RWPE1 (cell line): ENCODE measurements at regions not wholly inside any gene's neighbourhood (a gene's known extent, or its start where the extent isn't known, plus 50 kb on each side); places are given as distances from the start of the nearest gene placed in this dataset.
A peak's percentile ranks its signal among the peaks of the same experiment; 100 is the strongest.

Experiments used
- CTCF ChIA-PET: fragments of 350-600 bp; sonication (Branson Sonifier 250); formaldehyde crosslinking; extraction: SDS; loops from one replicate; lab custom pipeline; 2021; lab: Yijun Ruan, JAX
- POLR2A ChIA-PET: fragments of 400-600 bp; formaldehyde crosslinking; extraction: SDS; loops from one replicate; lab custom pipeline; 2020; ENCODE audit warnings: antibody characterized with exemption; ENCODE audit not compliant: low non-redundant PET; lab: Yijun Ruan, JAX
- DNase-seq: peaks from one replicate; pipeline ENCODE4 v3.0.0; 2012; ENCODE audit warnings: low spot score
- H3K27ac ChIP-seq: fragments of 450-650 bp; 2 replicates; pipeline ENCODE4 v1.5.1; 2017
- CTCF ChIP-seq: fragments of 450-650 bp; conservative IDR thresholded peaks from 2 replicates; pipeline ENCODE4 v1.5.1; 2017; ENCODE audit warnings: low read depth, mild to moderate bottlenecking

GRCh38 chr2:67854798-67855197 is 208.0 kb downstream of the C1D start:
- POLR2A ChIA-PET: no interaction called here
- TF ChIP-seq CTCF: no peak
- DNase-seq: no peak
- H3K27ac ChIP-seq: no peak overlapping the region
- CTCF ChIA-PET: interaction anchor here (1.2 kb wide), 1 partner anchor 8 kb away, joined by 7 read pairs; no protein-coding TSS in a partner anchor

DNA sequence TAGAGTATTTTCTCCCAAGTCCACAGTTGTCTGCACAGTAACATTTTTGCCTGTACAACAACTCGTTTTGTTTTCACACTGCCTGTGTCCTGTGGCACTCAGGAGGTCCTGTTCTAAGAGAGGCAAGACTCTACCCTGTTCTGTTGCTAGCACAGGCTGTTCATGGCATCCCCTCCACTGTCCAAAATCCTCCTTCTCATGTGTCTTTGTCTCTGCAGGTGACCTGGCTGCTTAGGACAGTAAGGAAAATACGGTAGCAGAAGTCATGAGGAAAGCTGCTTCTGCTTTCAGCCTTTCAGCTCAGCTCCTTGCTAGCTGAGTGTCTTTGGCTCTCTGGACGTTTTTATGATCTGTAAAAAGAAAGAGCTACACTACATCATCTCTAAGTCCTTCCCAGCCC is 205.9 kb downstream of the C1D start:
- no peak overlapping the region for H3K27ac ChIP-seq
- ChIA-PET POLR2A (no interaction called here), CTCF (interaction anchor here (1.2 kb wide), 1 partner anchor 174 kb away, joined by 3 read pairs; no protein-coding TSS in a partner anchor)
- no peak for DNase-seq
- no peak for TF ChIP-seq CTCF

GRCh38 chr2:67857836-67858235 is 205.0 kb downstream of the C1D start:
- CTCF ChIA-PET: interaction anchor here (1.2 kb wide), 1 partner anchor 173 kb away, joined by 3 read pairs; no protein-coding TSS in a partner anchor
- no peak for DNase-seq
- POLR2A ChIA-PET: no interaction called here
- TF ChIP-seq CTCF: no peak
- no peak overlapping the region for H3K27ac ChIP-seq

DNA sequence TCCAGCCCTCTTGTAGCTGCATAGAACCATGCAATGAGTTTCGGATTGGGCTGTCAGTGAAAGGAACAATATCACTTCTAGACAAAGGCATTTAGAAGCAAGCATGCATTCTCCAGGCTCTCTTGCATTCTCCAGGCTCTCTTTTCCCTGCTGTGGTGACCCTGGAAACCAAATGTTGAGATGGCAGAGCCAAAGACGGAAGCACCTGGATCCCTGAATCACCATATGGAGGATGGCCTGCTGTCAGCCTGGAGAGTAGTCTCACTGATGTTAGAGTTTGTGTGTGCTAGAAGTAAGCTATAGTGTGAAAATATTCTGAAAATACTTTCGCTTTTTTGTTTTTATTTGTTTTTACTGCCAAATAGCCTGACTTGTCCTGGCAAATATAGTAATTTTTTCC is 203.9 kb downstream of the C1D start:
- no peak for DNase-seq
- CTCF ChIA-PET: interaction anchor here (0.6 kb wide), 1 partner anchor 75 kb away, joined by 3 read pairs; no protein-coding TSS in a partner anchor
- TF ChIP-seq CTCF: no peak
- H3K27ac ChIP-seq: no peak overlapping the region
- POLR2A ChIA-PET: no interaction called here

- no peak for TF ChIP-seq CTCF
- CTCF ChIA-PET: no interaction called here
- DNase-seq: no peak
- POLR2A ChIA-PET: no interaction called here
- no peak overlapping the region for H3K27ac ChIP-seq
Observed at GRCh38 chr2:67865917-67866316, 196.9 kb downstream of the C1D start.

- DNase-seq: peak; percentile 30
- ChIA-PET CTCF (no interaction called here), POLR2A (no interaction called here)
- no peak for TF ChIP-seq CTCF
- no peak overlapping the region for H3K27ac ChIP-seq
Observed at GRCh38 chr2:67867735-67868134, 195.1 kb downstream of the C1D start.
